Pancreas (tissue), 10 donors: ENCODE measurements at regions not wholly inside any gene's neighbourhood (a gene's known extent, or its start where the extent isn't known, plus 50 kb on each side); places are given as distances from the start of the nearest gene placed in this dataset.
"Not testable (repeated sequence)": the region's sequence is repeated elsewhere in the genome, so short reads cannot be mapped to it uniquely, and the experiment has no call there.

Experiments
- ATAC-seq, 4 donors: fragments of 200-7000 bp; cut with Tn5 transposase; one replicate each; pipeline versions ENCODE4 v1.8.0 to v1.9.1; 2020; ENCODE audit warnings: mild to moderate bottlenecking in 4 of 4, moderate library complexity in 4 of 4
- DNase-seq, 6 donors: peaks; one replicate each; pipeline ENCODE4 v3.0.0-alpha.2; 2020
- FAIRE-seq: peaks from 2 replicates; lab custom pipeline; 2012; peaks lifted over from hg19 to GRCh38; lab: Jason Lieb, UNC
- H3K27ac ChIP-seq, 4 donors: fragments of 200-600 bp; sonication (generic); 1 replicate in 3 of 4; 2 replicates in 1 of 4; pipeline versions ENCODE4 v1.5.0 to v1.8.0; 2020
- H3K27me3 ChIP-seq, 4 donors: fragments of 200-600 bp; one replicate each; pipeline ENCODE4 v1.8.0; 2021
- H3K36me3 ChIP-seq, 3 donors: fragments of 200-600 bp; sonication (generic) in 1 of 3; one replicate each; pipeline versions ENCODE4 v1.5.0 to v1.8.0; 2020 to 2021
- H3K4me1 ChIP-seq, 3 donors: fragments of 200-600 bp; one replicate each; pipeline ENCODE4 v1.8.0; 2021
- H3K4me3 ChIP-seq, 4 donors: fragments of 200-600 bp; sonication (generic) in 2 of 4; one replicate each; pipeline versions ENCODE4 v1.5.0 to v1.8.0; 2020 to 2021
- H3K9me3 ChIP-seq, 4 donors: fragments of 200-600 bp; one replicate each; pipeline ENCODE4 v1.8.0; 2021
- WGBS, 2 donors: extraction: QIAGEN DNeasy Blood & Tissue Kit; methylation state at CpG; one replicate each; pipeline ENCODE4 v1.1.7; 2013; 5-methylcytosine and 5-hydroxymethylcytosine counted together
- intact Hi-C, 3 donors: fragments of 100-400 bp; cut with DNase I; formaldehyde crosslinking; loops; one replicate each; pipeline versions ENCODE4 v1.11.1 to v1.14.2; 2022
- TF ChIP-seq, protein P1 (sequence below), 4 donors: fragments of 200-600 bp; sonication (generic) in 3 of 4; IDR thresholded peaks; one replicate each; pipeline versions ENCODE4 v1.5.0 to v1.8.0; 2021; ENCODE audit warnings: antibody characterized with exemption in 4 of 4
- donor health status: healthy with polysubstance abuse.
- donor health status: DM: no; HTN: no; CAD: no; lungs with moderate emphysema.
- donor health status: DM: no; HTN: no; CAD: no.
- donor health status: control.
- donor health status: control.
- donor health status: Bipolar disorder and iron deficiency.
- donor health status: DM: yes; HTN: yes; CAD: no.
- donor health status: DM: no; HTN: no; CAD: no.
- donor health status: DM: no; HTN: no; CAD: no.
- donor health status: DM: yes; HTN: yes; CAD: no.

DNA sequence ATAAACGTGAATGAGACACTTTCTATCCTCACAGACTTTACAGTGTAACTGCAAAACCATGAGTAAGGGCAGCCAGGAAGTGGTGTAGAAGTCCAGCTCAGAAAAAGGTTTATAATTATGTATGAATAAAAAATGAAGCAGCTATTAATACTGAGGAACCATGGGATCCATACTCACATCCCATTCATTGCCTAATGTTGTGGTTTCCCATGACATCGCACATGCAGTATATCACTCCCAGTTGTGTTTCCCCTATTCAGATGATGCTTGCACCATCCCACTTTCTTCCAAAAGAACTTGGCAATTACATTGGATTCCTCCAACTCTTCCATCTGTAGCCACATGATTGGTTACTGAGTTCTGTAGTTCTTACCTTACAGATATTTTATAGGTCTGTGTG, 74.5 kb upstream of the SEMA3D start:
- Histone ChIP-seq H3K4me3 (no peak overlapping the region), H3K27me3 (no peaks in the 10 kb centered on the region), H3K9me3 (no peaks in the 10 kb centered on the region), H3K27ac (no peak overlapping the region), H3K36me3 (no peaks in the 10 kb centered on the region), H3K4me1 (no peaks in the 10 kb centered on the region)
- FAIRE-seq = no peak
- 52 to 76% methylated on average over 2 of the region's 2 CpGs for WGBS, 2 donors
- no peak for DNase-seq
- TF ChIP-seq, protein P1, sequence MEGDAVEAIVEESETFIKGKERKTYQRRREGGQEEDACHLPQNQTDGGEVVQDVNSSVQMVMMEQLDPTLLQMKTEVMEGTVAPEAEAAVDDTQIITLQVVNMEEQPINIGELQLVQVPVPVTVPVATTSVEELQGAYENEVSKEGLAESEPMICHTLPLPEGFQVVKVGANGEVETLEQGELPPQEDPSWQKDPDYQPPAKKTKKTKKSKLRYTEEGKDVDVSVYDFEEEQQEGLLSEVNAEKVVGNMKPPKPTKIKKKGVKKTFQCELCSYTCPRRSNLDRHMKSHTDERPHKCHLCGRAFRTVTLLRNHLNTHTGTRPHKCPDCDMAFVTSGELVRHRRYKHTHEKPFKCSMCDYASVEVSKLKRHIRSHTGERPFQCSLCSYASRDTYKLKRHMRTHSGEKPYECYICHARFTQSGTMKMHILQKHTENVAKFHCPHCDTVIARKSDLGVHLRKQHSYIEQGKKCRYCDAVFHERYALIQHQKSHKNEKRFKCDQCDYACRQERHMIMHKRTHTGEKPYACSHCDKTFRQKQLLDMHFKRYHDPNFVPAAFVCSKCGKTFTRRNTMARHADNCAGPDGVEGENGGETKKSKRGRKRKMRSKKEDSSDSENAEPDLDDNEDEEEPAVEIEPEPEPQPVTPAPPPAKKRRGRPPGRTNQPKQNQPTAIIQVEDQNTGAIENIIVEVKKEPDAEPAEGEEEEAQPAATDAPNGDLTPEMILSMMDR (IDR thresholded peaks at IDR 0.05) = no peak
- ATAC-seq = no peak
- intact Hi-C loops = no loop called here

DNA sequence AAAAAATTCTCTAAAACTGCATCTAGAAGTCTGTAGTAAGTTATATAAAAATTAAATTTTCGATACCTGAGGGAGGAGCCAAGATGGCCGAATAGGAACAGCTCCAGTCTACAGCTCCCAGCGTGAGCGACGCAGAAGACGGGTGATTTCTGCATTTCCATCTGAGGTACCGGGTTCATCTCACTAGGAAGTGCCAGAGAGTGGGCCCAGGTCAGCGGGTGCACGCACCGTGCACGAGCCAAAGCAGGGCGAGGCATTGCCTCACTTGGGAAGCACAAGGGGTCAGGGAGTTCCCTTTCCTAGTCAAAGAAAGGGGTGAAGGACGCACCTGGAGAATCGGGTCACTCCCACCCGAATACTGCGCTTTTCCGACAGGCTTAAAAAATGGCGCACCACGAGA, 62.9 kb upstream of the SEMA3D start:
- H3K36me3 ChIP-seq, H3K27ac ChIP-seq, H3K4me1 ChIP-seq, H3K9me3 ChIP-seq, FAIRE-seq, ATAC-seq, H3K4me3 ChIP-seq, intact Hi-C loops, H3K27me3 ChIP-seq: not testable (repeated sequence)
- 86 to 94% methylated on average over 19 of the region's 19 CpGs for WGBS, 2 donors
- DNase-seq = peak in 1 of 6 donors; percentile 19

GRCh38 chr7:85239109-85239508, 52.3 kb upstream of the SEMA3D start:
- intact Hi-C loops = no loop called here
- no peak for FAIRE-seq

DNA sequence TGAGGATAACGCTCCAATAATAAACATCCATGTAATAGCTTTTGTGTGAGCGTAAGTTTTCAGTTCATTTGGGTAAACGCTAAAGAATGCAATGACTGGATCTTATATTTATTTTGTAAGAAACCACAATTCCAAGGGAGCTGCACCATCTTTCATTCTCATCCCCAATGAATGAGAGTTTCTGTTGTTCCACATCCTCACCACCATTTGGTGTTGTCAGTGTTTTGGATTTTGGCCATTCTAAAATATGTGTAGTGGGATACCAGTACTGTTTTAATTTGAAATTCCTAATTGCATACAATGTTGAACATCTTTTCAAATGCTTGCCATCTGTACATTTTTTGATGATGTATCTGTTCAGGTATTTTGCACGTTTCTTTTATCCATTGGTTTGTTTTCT, 50.9 kb upstream of the SEMA3D start:
- 72 to 73% methylated on average over 4 of the region's 4 CpGs for WGBS, 2 donors
- Histone ChIP-seq H3K27me3 (no peaks in the 10 kb centered on the region), H3K9me3 (no peaks in the 10 kb centered on the region), H3K4me3 (no peak overlapping the region), H3K4me1 (no peaks in the 10 kb centered on the region), H3K27ac (no peak overlapping the region), H3K36me3 (no peaks in the 10 kb centered on the region)
- ATAC-seq = no peak
- no peak for FAIRE-seq
- intact Hi-C loops = no loop called here
- TF ChIP-seq, protein P1 (IDR thresholded peaks at IDR 0.05) = no peak
- no peak for DNase-seq

More at GRCh38 chr7:85239109-85239508, 52.3 kb upstream of the SEMA3D start:
- TF ChIP-seq, protein P1 (IDR thresholded peaks at IDR 0.05) = no peak
- DNase-seq (no peak), ATAC-seq (no peak)
- H3K4me1 ChIP-seq = no peaks in the 10 kb centered on the region
- no peaks in the 10 kb centered on the region for H3K9me3 ChIP-seq
- H3K4me3 ChIP-seq = no peak overlapping the region
- 66 to 81% methylated on average over 4 of the region's 4 CpGs for WGBS, 2 donors
- H3K27ac ChIP-seq = no peak overlapping the region
- H3K27me3 ChIP-seq = no peaks in the 10 kb centered on the region
- no peaks in the 10 kb centered on the region for H3K36me3 ChIP-seq
